Astrocyte (in vitro differentiated cells and primary cell): ENCODE measurements at regions not wholly inside any gene's neighbourhood (a gene's known extent, or its start where the extent isn't known, plus 50 kb on each side); places are given as distances from the start of the nearest gene placed in this dataset.

ENCODE experiments used
- DNase-seq: peaks from one replicate; pipeline ENCODE4 v3.0.0-alpha.2; 2010; ENCODE audit warnings: low read depth
- FAIRE-seq: peaks from 2 replicates; lab custom pipeline; 2011; peaks lifted over from hg19 to GRCh38; lab: Jason Lieb, UNC
- H2AFZ ChIP-seq: 2 replicates; pipeline ENCODE4 v1.6.0; 2012; ENCODE audit warnings: low read depth, low read length, inconsistent platforms
- H3K27ac ChIP-seq: 2 replicates; pipeline ENCODE4 v1.5.1; 2011; ENCODE audit warnings: low read depth, low read length, inconsistent platforms
- H3K27me3 ChIP-seq: 2 replicates; pipeline ENCODE4 v1.6.0; 2011; ENCODE audit warnings: low read length, inconsistent platforms; ENCODE audit not compliant: insufficient read depth
- H3K36me3 ChIP-seq: 2 replicates; pipeline ENCODE4 v1.5.1; 2011; ENCODE audit warnings: low read length, inconsistent platforms; ENCODE audit not compliant: insufficient read depth
- H3K4me1 ChIP-seq: 2 replicates; pipeline ENCODE4 v1.5.1; 2011; ENCODE audit warnings: low read length, inconsistent platforms; ENCODE audit not compliant: insufficient read depth
- H3K4me2 ChIP-seq: 2 replicates; pipeline ENCODE4 v1.6.0; 2012; ENCODE audit warnings: low read length, inconsistent platforms
- H3K4me3 ChIP-seq: 2 replicates; pipeline ENCODE4 v1.5.1; 2011; ENCODE audit warnings: low read depth, mild to moderate bottlenecking, low read length, inconsistent platforms; ENCODE audit not compliant: insufficient read depth
- H3K79me2 ChIP-seq: 2 replicates; pipeline ENCODE4 v1.6.0; 2012; ENCODE audit warnings: mild to moderate bottlenecking, low read length, inconsistent platforms; ENCODE audit not compliant: insufficient read depth
- H3K9ac ChIP-seq: 2 replicates; pipeline ENCODE4 v1.6.0; 2012; ENCODE audit warnings: mild to moderate bottlenecking, low read length, inconsistent platforms
- H3K9me3 ChIP-seq: 2 replicates; pipeline ENCODE4 v1.5.1; 2012; ENCODE audit warnings: low read depth, mild to moderate bottlenecking, low read length, inconsistent platforms; ENCODE audit not compliant: insufficient read depth
- H4K20me1 ChIP-seq: 2 replicates; pipeline ENCODE4 v1.6.0; 2012; ENCODE audit warnings: low read length, inconsistent platforms; ENCODE audit not compliant: insufficient read depth
- H3K27ac Mint-ChIP-seq: one replicate; pipeline ENCODE4 v1.8.0; 2021; ENCODE audit warnings: mild to moderate bottlenecking, mixed read lengths; ENCODE audit not compliant: unreplicated experiment
- H3K27me3 Mint-ChIP-seq: one replicate; pipeline ENCODE4 v1.8.0; 2021; ENCODE audit warnings: low read depth, mixed read lengths; ENCODE audit not compliant: unreplicated experiment
- H3K36me3 Mint-ChIP-seq: one replicate; pipeline ENCODE4 v1.8.0; 2021; ENCODE audit warnings: low read depth, mixed read lengths; ENCODE audit not compliant: unreplicated experiment
- H3K4me1 Mint-ChIP-seq: one replicate; pipeline ENCODE4 v1.8.0; 2021; ENCODE audit warnings: low read depth, mixed read lengths; ENCODE audit not compliant: unreplicated experiment
- H3K4me3 Mint-ChIP-seq: one replicate; pipeline ENCODE4 v1.8.0; 2021; ENCODE audit warnings: mild to moderate bottlenecking, moderate library complexity, mixed read lengths; ENCODE audit not compliant: unreplicated experiment
- H3K9me3 Mint-ChIP-seq: one replicate; pipeline ENCODE4 v1.8.0; 2021; ENCODE audit warnings: mild to moderate bottlenecking, mixed read lengths; ENCODE audit not compliant: unreplicated experiment
- EZH2 ChIP-seq: IDR thresholded peaks from 2 replicates; pipeline ENCODE4 v1.6.1; 2012; ENCODE audit warnings: mild to moderate bottlenecking, low read length, inconsistent platforms; ENCODE audit not compliant: insufficient read depth
- TF ChIP-seq, protein P1 (sequence below): IDR thresholded peaks from 2 replicates; pipeline ENCODE4 v1.5.1; 2011; ENCODE audit warnings: low read depth, mild to moderate bottlenecking, inconsistent platforms, low read length, moderate library complexity; ENCODE audit not compliant: insufficient read depth

DNA sequence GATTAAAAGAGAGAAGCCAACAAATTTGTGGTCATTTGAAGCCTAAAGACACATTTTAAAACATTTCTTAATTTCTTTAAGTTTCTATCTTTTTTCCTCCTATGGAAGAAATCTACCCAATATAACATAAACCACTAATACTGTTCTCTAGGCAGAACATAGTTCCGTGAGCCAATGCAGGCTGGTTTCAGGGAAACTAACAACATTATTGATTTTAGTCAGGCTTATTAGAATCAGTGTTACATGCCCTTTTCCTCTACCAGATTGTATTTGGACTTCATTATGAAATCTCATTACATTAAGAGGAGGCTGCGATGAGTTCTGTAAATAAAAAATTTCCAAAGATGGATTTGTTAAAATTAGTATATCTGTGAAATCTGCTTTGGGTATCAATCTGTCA, 249.9 kb downstream of the PTBP2 start:
- TF ChIP-seq EZH2, result no peak
- TF ChIP-seq, protein P1, sequence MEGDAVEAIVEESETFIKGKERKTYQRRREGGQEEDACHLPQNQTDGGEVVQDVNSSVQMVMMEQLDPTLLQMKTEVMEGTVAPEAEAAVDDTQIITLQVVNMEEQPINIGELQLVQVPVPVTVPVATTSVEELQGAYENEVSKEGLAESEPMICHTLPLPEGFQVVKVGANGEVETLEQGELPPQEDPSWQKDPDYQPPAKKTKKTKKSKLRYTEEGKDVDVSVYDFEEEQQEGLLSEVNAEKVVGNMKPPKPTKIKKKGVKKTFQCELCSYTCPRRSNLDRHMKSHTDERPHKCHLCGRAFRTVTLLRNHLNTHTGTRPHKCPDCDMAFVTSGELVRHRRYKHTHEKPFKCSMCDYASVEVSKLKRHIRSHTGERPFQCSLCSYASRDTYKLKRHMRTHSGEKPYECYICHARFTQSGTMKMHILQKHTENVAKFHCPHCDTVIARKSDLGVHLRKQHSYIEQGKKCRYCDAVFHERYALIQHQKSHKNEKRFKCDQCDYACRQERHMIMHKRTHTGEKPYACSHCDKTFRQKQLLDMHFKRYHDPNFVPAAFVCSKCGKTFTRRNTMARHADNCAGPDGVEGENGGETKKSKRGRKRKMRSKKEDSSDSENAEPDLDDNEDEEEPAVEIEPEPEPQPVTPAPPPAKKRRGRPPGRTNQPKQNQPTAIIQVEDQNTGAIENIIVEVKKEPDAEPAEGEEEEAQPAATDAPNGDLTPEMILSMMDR, result no peak
- no peaks in the 10 kb centered on the region for H3K27me3 ChIP-seq
- FAIRE-seq (no peak), DNase-seq (no peak)
- Mint-ChIP-seq H3K4me3 (no peak overlapping the region), H3K4me1 (peaks cover 2% of the 10 kb centered on the region), H3K36me3 (no peaks in the 10 kb centered on the region), H3K27me3 (no peaks in the 10 kb centered on the region), H3K9me3 (peaks cover 5% of the 10 kb centered on the region), H3K27ac (no peak overlapping the region)
- H3K36me3 ChIP-seq, result no peaks in the 10 kb centered on the region
- no peak overlapping the region for H3K4me2 ChIP-seq
- H3K79me2 ChIP-seq, result no peaks in the 10 kb centered on the region
- no peaks in the 10 kb centered on the region for H3K9me3 ChIP-seq
- H4K20me1 ChIP-seq, result no peaks in the 10 kb centered on the region
- no peak overlapping the region for H3K9ac ChIP-seq
- no peak overlapping the region for H2AFZ ChIP-seq
- H3K4me1 ChIP-seq, result peaks cover 4% of the 10 kb centered on the region
- no peak overlapping the region for H3K27ac ChIP-seq
- H3K4me3 ChIP-seq, result no peak overlapping the region

DNA sequence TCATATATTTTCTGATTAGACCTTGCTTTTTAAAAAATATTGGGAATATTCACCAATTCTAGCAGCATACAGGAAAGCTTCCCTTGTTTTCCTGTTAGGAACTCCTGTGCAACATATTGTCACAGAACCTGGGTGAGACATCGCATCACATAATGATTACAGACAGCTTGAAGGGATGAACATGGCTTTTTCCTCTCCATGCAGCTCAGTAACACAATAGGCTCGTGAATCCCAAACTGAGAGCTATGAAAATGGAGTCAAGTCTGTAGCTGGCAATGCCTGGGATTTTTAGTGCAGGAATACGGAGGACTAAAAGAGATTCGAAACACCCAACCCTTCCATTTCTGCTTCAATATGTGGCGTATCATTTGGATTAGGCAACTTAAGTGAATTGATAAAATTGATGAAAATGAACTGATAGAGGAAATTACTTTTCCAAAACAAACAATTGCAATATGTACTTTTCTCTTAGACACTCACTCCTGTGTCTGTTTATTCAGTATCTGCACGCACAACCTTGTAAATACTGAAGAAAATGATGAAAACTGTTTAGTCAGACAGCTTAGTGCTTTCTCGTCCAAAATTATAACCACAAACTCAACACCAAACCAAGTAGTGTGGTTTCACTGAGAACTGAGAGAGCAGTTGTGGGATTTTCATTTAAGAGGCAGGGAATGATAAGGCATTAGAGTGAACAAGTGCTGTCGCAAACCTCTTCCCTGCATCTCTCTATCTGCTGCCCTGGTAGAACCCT, 250.4 kb downstream of the PTBP2 start:
- TF ChIP-seq EZH2, result no peak
- TF ChIP-seq, protein P1, result no peak
- no peaks in the 10 kb centered on the region for H3K27me3 Mint-ChIP-seq
- peaks cover 5% of the 10 kb centered on the region for H3K9me3 Mint-ChIP-seq
- peaks cover 2% of the 10 kb centered on the region for H3K4me1 Mint-ChIP-seq
- Histone ChIP-seq H3K36me3 (no peaks in the 10 kb centered on the region), H2AFZ (no peak overlapping the region), H3K27me3 (no peaks in the 10 kb centered on the region), H3K27ac (no peak overlapping the region), H3K9me3 (no peaks in the 10 kb centered on the region), H3K4me3 (no peak overlapping the region), H3K79me2 (no peaks in the 10 kb centered on the region), H3K4me1 (peaks cover 4% of the 10 kb centered on the region), H3K4me2 (no peak overlapping the region), H3K9ac (no peak overlapping the region), H4K20me1 (no peaks in the 10 kb centered on the region)
- H3K27ac Mint-ChIP-seq, result no peak overlapping the region
- no peak overlapping the region for H3K4me3 Mint-ChIP-seq
- H3K36me3 Mint-ChIP-seq, result no peaks in the 10 kb centered on the region
- FAIRE-seq, result no peak
- DNase-seq, result peak; percentile 74

GRCh38 chr1:96973605-96974004, 252.0 kb downstream of the PTBP2 start:
- Mint-ChIP-seq H3K27ac (no peak overlapping the region), H3K27me3 (no peaks in the 10 kb centered on the region)

More at GRCh38 chr1:96973605-96974004, 252.0 kb downstream of the PTBP2 start:
- no peaks in the 10 kb centered on the region for H3K36me3 ChIP-seq
- no peak overlapping the region for H3K27ac ChIP-seq
- Mint-ChIP-seq H3K4me3 (no peak overlapping the region), H3K9me3 (peaks cover 5% of the 10 kb centered on the region), H3K36me3 (no peaks in the 10 kb centered on the region), H3K4me1 (no peaks in the 10 kb centered on the region)
- DNase-seq (no peak), FAIRE-seq (no peak)
- H2AFZ ChIP-seq, result no peak overlapping the region
- no peak overlapping the region for H3K9ac ChIP-seq
- H3K79me2 ChIP-seq, result no peaks in the 10 kb centered on the region
- H3K4me3 ChIP-seq, result no peak overlapping the region
- no peaks in the 10 kb centered on the region for H4K20me1 ChIP-seq
- H3K4me1 ChIP-seq, result peaks cover 4% of the 10 kb centered on the region
- H3K9me3 ChIP-seq, result no peaks in the 10 kb centered on the region
- TF ChIP-seq, protein P1, result no peak
- TF ChIP-seq EZH2, result no peak
- H3K4me2 ChIP-seq, result no peak overlapping the region
- no peaks in the 10 kb centered on the region for H3K27me3 ChIP-seq
